ENCODE measurements at regions not wholly inside any gene's neighbourhood (a gene's known extent, or its start where the extent isn't known, plus 50 kb on each side); places are given as distances from the start of the nearest gene placed in this dataset.

- no peak for TF ChIP-seq CTCF (IDR thresholded peaks at IDR 0.05)
- no peak for TF ChIP-seq POLR2A (IDR thresholded peaks at IDR 0.05)
Observed at GRCh38 chr14:85223667-85224066, 306.3 kb upstream of the FLRT2 start.

Data from vagina (tissue), 2 donors.